ENCODE measurements at regions not wholly inside any gene's neighbourhood (a gene's known extent, or its start where the extent isn't known, plus 50 kb on each side); places are given as distances from the start of the nearest gene placed in this dataset.

DNA sequence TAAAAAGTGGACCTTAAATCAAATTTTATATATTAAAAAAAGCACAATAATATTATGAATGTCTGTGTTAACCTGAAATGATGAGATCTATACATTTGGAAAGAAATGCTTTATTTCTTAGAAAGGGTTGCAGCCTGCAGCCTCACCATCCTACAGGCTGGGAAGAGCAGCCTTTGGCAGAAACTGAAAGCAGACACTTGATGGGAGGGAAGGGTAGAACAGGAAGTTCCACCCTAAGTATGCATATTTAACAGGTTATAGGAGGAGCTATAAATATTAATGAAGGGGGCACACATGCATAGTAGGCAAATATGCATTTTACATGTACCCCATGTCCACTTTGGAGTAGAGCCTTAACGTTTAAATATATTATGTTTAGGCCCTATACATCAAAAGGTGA lies 498.0 kb downstream of the FLRT2 start:
- Histone ChIP-seq H3K9me3 (ENCODE audit: control insufficient read depth in 2 of 2, insufficient read depth in 1 of 2, low read length in 1 of 2) (no peaks in the 10 kb centered on the region), H3K36me3 (ENCODE audit: control insufficient read depth in 2 of 2, insufficient read depth in 2 of 2, low read length in 1 of 2) (no peaks in the 10 kb centered on the region), H3K27me3 (ENCODE audit: control insufficient read depth in 2 of 2, insufficient read depth in 1 of 2, low read length in 1 of 2) (no peaks in the 10 kb centered on the region), H3K27ac (ENCODE audit: low read depth in 1 of 2, low read length in 1 of 2) (no peak overlapping the region), H3K4me1 (ENCODE audit: control insufficient read depth in 2 of 2, insufficient read depth in 2 of 2, low read length in 2 of 2) (no peaks in the 10 kb centered on the region), H3K4me3 (ENCODE audit: low read length in 2 of 2) (no peak overlapping the region)
- DNase-seq (ENCODE audit: low read depth in 6 of 9, low spot score in 9 of 9) = no peak
- WGBS = 98% methylated on average over 1 of the region's 1 CpG

DNA sequence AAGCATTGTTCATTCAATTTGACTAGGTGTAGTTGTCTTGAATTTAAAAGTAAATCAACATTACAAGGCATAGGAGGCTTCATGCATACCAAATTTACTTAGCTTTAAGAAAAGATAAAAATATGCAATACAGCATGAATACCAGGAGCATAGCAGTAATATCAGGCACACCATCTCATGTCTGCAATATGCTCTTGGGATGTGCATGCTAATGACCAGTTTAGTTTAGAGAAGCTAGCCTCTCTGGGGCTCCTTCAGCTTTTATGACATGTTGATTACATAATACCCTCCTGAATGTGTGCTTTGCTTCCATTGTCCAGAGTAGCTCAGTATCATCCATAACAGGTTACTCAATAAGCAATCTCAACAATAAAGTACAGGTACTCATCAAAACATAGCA lies 497.2 kb downstream of the FLRT2 start:
- Histone ChIP-seq H3K9me3 (ENCODE audit: control insufficient read depth in 2 of 2, insufficient read depth in 1 of 2, low read length in 1 of 2) (no peaks in the 10 kb centered on the region), H3K27me3 (ENCODE audit: control insufficient read depth in 2 of 2, insufficient read depth in 1 of 2, low read length in 1 of 2) (no peaks in the 10 kb centered on the region), H3K36me3 (ENCODE audit: control insufficient read depth in 2 of 2, insufficient read depth in 2 of 2, low read length in 1 of 2) (no peaks in the 10 kb centered on the region), H3K27ac (ENCODE audit: low read depth in 1 of 2, low read length in 1 of 2) (no peak overlapping the region), H3K4me3 (ENCODE audit: low read length in 2 of 2) (no peak overlapping the region), H3K4me1 (ENCODE audit: control insufficient read depth in 2 of 2, insufficient read depth in 2 of 2, low read length in 2 of 2) (no peaks in the 10 kb centered on the region)
- DNase-seq (ENCODE audit: low read depth in 6 of 9, low spot score in 9 of 9) = no peak

DNA sequence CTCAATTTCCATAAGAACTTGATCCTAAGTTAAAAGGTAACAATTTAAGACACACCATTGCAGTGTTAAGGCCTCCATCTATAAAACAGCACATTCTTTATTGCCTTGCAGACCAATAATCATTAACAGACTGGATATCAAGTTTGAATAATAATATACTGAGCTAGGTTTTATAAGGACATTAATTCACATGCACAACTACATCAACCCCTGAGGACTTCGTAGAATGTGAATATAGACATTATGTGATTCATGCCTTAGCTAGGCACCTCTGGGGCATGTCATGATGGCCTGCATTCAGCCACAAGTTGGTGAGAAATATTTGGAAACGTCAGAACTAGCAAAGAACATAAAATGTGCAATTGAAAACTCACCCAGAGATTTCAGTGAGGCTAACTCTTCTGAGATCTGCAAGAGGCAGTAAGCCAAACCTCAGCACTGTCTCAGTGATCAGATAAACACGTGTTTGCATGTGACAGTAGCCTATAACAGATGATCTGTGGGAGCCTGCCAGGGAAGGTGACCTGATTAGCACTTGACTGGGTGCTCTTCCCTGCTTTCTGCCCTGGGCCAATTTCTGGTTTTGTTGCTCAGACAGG lies 492.2 kb downstream of the FLRT2 start:
- H3K4me3 ChIP-seq (ENCODE audit: low read length in 2 of 2) = no peak overlapping the region
- no peaks in the 10 kb centered on the region for H3K9me3 ChIP-seq (ENCODE audit: control insufficient read depth in 2 of 2, insufficient read depth in 1 of 2, low read length in 1 of 2)
- H3K27ac ChIP-seq (ENCODE audit: low read depth in 1 of 2, low read length in 1 of 2) = no peak overlapping the region
- no peaks in the 10 kb centered on the region for H3K4me1 ChIP-seq (ENCODE audit: control insufficient read depth in 2 of 2, insufficient read depth in 2 of 2, low read length in 2 of 2)
- no peaks in the 10 kb centered on the region for H3K27me3 ChIP-seq (ENCODE audit: control insufficient read depth in 2 of 2, insufficient read depth in 1 of 2, low read length in 1 of 2)
- WGBS = 82% methylated on average over 3 of the region's 3 CpGs
- H3K36me3 ChIP-seq (ENCODE audit: control insufficient read depth in 2 of 2, insufficient read depth in 2 of 2, low read length in 1 of 2) = no peaks in the 10 kb centered on the region
- no peak for DNase-seq (ENCODE audit: low read depth in 6 of 9, low spot score in 9 of 9)

DNA sequence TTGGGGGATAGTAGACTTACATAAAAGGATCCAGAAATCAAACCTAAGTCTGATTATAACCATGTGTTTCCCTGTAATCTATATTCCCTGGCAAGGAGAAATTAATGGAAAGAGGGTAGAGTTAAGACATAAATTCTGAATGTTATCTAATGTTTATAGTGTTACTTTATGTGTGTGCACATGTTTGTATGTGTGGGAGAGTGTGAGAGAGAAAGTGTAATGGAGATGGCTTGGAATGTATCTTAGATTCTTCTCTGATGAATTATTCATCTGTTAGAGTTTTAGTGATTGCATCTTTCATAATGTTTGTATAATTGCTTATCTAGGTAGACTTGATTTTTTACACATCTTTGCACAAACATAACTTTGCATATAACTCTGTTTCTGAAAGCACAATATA lies 490.9 kb downstream of the FLRT2 start:
- Histone ChIP-seq H3K27me3 (ENCODE audit: control insufficient read depth in 2 of 2, insufficient read depth in 1 of 2, low read length in 1 of 2) (no peaks in the 10 kb centered on the region), H3K4me1 (ENCODE audit: control insufficient read depth in 2 of 2, insufficient read depth in 2 of 2, low read length in 2 of 2) (no peaks in the 10 kb centered on the region), H3K36me3 (ENCODE audit: control insufficient read depth in 2 of 2, insufficient read depth in 2 of 2, low read length in 1 of 2) (no peaks in the 10 kb centered on the region)

DNA sequence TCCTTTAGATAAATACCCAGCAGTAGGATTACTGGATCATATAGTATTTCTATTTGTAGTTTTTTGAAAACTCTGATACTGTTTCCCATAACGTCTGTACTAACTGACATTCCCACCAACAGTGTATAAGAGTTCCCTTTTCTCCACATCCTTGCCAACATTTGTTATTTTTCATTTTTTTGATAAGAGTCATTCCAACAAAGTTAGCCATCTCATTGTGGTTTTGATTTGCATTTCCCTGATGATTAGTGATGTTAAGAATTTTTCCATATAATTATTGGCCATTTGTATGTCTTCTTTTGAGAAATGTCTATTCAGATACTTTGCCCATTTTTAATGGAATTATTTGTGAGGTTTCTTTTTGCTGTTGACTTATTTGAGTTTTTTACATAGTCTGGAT lies 486.0 kb downstream of the FLRT2 start:
- Histone ChIP-seq H3K36me3 (ENCODE audit: control insufficient read depth in 2 of 2, insufficient read depth in 2 of 2, low read length in 1 of 2) (no peaks in the 10 kb centered on the region), H3K27ac (ENCODE audit: low read depth in 1 of 2, low read length in 1 of 2) (no peak overlapping the region), H3K4me3 (ENCODE audit: low read length in 2 of 2) (no peak overlapping the region), H3K4me1 (ENCODE audit: control insufficient read depth in 2 of 2, insufficient read depth in 2 of 2, low read length in 2 of 2) (no peaks in the 10 kb centered on the region), H3K27me3 (ENCODE audit: control insufficient read depth in 2 of 2, insufficient read depth in 1 of 2, low read length in 1 of 2) (no peaks in the 10 kb centered on the region), H3K9me3 (ENCODE audit: control insufficient read depth in 2 of 2, insufficient read depth in 1 of 2, low read length in 1 of 2) (no peaks in the 10 kb centered on the region)
- 93% methylated on average over 1 of the region's 1 CpG for WGBS
- no peak for DNase-seq (ENCODE audit: low read depth in 6 of 9, low spot score in 9 of 9)

More for the DNA sequence above, 490.9 kb downstream of the FLRT2 start:
- Histone ChIP-seq H3K27ac (ENCODE audit: low read depth in 1 of 2, low read length in 1 of 2) (no peak overlapping the region), H3K9me3 (ENCODE audit: control insufficient read depth in 2 of 2, insufficient read depth in 1 of 2, low read length in 1 of 2) (no peaks in the 10 kb centered on the region), H3K4me3 (ENCODE audit: low read length in 2 of 2) (no peak overlapping the region)
- no peak for DNase-seq (ENCODE audit: low read depth in 6 of 9, low spot score in 9 of 9)

DNA sequence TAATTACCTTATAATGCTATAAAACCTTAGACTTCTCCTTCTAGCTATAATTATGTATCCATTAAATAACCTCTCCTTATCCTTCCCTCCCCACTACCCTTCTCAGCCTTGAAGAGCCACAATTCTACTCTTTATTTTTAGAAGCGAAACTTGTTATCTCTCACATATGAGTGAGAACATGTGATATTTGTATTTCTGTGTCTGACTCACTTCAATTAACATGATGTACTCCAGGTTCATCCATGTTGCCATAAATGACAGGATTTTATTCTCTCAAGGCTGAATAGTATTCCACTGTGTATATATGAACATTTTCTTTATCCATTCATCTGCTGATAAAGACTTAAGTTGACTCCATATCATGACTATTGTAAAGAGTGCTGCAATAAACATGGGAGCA lies 485.6 kb downstream of the FLRT2 start:
- Histone ChIP-seq H3K4me3 (ENCODE audit: low read length in 2 of 2) (no peak overlapping the region), H3K27me3 (ENCODE audit: control insufficient read depth in 2 of 2, insufficient read depth in 1 of 2, low read length in 1 of 2) (no peaks in the 10 kb centered on the region), H3K9me3 (ENCODE audit: control insufficient read depth in 2 of 2, insufficient read depth in 1 of 2, low read length in 1 of 2) (no peaks in the 10 kb centered on the region), H3K4me1 (ENCODE audit: control insufficient read depth in 2 of 2, insufficient read depth in 2 of 2, low read length in 2 of 2) (no peaks in the 10 kb centered on the region), H3K27ac (ENCODE audit: low read depth in 1 of 2, low read length in 1 of 2) (no peak overlapping the region), H3K36me3 (ENCODE audit: control insufficient read depth in 2 of 2, insufficient read depth in 2 of 2, low read length in 1 of 2) (no peaks in the 10 kb centered on the region)
- DNase-seq (ENCODE audit: low read depth in 6 of 9, low spot score in 9 of 9) = no peak
- WGBS = 97% methylated on average over 1 of the region's 1 CpG

DNA sequence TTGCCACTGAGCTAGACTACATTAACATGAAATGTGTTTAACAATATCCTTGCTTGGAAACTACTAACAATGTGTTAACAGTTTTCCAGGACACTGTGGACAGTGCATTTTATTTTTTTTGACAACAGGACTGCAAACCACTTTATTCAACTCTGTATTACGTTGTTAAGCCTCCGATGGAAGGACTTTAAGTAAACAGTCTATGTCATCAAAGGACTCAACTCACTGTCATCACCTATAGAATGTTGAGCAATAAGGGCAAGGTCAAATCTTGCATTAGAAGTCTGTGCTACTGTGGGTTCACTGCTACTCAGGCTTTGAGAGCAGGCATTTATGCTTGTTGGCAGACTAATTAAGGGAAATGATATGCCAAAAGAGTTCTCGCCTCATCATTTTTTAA lies 483.7 kb downstream of the FLRT2 start:
- Histone ChIP-seq H3K36me3 (ENCODE audit: control insufficient read depth in 2 of 2, insufficient read depth in 2 of 2, low read length in 1 of 2) (no peaks in the 10 kb centered on the region), H3K9me3 (ENCODE audit: control insufficient read depth in 2 of 2, insufficient read depth in 1 of 2, low read length in 1 of 2) (no peaks in the 10 kb centered on the region), H3K4me3 (ENCODE audit: low read length in 2 of 2) (no peak overlapping the region), H3K27ac (ENCODE audit: low read depth in 1 of 2, low read length in 1 of 2) (no peak overlapping the region), H3K4me1 (ENCODE audit: control insufficient read depth in 2 of 2, insufficient read depth in 2 of 2, low read length in 2 of 2) (no peaks in the 10 kb centered on the region), H3K27me3 (ENCODE audit: control insufficient read depth in 2 of 2, insufficient read depth in 1 of 2, low read length in 1 of 2) (no peaks in the 10 kb centered on the region)
- WGBS = 94% methylated on average over 3 of the region's 3 CpGs
- DNase-seq (ENCODE audit: low read depth in 6 of 9, low spot score in 9 of 9) = no peak

DNA sequence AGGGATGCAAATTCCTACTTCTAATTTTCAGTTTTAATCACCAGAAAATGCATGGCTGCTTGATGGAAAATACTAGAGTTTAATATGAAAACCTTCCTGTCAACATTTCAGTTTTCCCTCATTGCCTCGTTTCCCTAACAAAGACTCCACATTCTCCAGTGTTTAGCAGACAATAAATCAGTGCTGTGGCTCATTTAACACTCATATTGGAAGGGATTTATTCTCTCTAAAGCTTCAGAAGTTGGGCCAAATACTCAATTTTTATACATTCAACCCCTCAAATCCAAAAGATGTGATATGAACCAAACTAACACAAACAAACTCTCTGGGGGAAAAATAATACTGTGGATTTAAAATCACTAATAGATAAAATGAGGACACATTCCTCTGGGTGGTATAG lies 482.5 kb downstream of the FLRT2 start:
- H3K27ac ChIP-seq (ENCODE audit: low read depth in 1 of 2, low read length in 1 of 2) = no peak overlapping the region
- 90% methylated on average over 1 of the region's 1 CpG for WGBS
- H3K9me3 ChIP-seq (ENCODE audit: control insufficient read depth in 2 of 2, insufficient read depth in 1 of 2, low read length in 1 of 2) = no peaks in the 10 kb centered on the region
- no peak overlapping the region for H3K4me3 ChIP-seq (ENCODE audit: low read length in 2 of 2)
- H3K27me3 ChIP-seq (ENCODE audit: control insufficient read depth in 2 of 2, insufficient read depth in 1 of 2, low read length in 1 of 2) = no peaks in the 10 kb centered on the region
- no peaks in the 10 kb centered on the region for H3K4me1 ChIP-seq (ENCODE audit: control insufficient read depth in 2 of 2, insufficient read depth in 2 of 2, low read length in 2 of 2)
- no peak for DNase-seq (ENCODE audit: low read depth in 6 of 9, low spot score in 9 of 9)
- no peaks in the 10 kb centered on the region for H3K36me3 ChIP-seq (ENCODE audit: control insufficient read depth in 2 of 2, insufficient read depth in 2 of 2, low read length in 1 of 2)

DNA sequence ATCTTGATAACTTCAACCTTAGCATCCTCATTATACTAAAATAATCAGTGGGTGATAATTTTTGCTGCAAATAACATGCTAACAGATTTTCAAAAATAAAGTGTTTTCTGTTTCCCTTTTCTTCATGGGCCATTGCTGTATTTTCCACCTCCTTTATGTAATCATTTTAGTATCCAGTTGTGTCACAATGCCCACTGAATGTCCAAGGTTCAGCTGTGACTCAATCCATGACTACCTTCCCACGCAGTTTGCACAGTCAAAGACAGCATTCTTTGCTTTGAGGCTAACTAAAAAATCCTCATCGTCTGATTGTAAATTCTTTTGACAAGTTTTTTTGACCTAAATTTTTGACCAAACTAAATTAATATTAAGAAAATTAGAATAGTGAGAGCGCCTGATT lies 474.1 kb downstream of the FLRT2 start:
- no peak overlapping the region for H3K4me3 ChIP-seq (ENCODE audit: low read length in 2 of 2)
- no peak for DNase-seq (ENCODE audit: low read depth in 6 of 9, low spot score in 9 of 9)
- no peak overlapping the region for H3K27ac ChIP-seq (ENCODE audit: low read depth in 1 of 2, low read length in 1 of 2)
- no peaks in the 10 kb centered on the region for H3K4me1 ChIP-seq (ENCODE audit: control insufficient read depth in 2 of 2, insufficient read depth in 2 of 2, low read length in 2 of 2)
- no peaks in the 10 kb centered on the region for H3K9me3 ChIP-seq (ENCODE audit: control insufficient read depth in 2 of 2, insufficient read depth in 1 of 2, low read length in 1 of 2)
- H3K36me3 ChIP-seq (ENCODE audit: control insufficient read depth in 2 of 2, insufficient read depth in 2 of 2, low read length in 1 of 2) = no peaks in the 10 kb centered on the region
- WGBS = 97% methylated on average over 3 of the region's 3 CpGs
- H3K27me3 ChIP-seq (ENCODE audit: control insufficient read depth in 2 of 2, insufficient read depth in 1 of 2, low read length in 1 of 2) = no peaks in the 10 kb centered on the region

DNA sequence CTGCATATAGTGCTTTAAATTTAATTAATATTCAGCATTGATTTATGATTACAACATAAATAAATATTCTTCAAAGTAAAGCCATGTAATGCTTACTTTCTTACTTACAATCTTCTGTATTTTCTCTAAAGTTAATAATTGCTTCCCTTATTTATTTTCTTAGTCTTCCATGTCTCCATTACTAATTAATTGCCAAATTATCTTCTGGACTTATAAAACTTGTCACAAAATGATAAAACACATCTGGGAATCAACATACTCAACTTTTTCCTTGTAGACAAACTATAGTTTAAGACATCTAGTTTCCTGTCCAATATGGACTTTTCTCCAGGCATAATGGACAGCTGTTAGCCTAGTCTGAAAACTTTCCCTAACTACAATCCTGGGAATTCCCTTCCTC lies 466.6 kb downstream of the FLRT2 start:
- H3K4me3 ChIP-seq (ENCODE audit: low read length in 2 of 2) = no peak overlapping the region
- no peak overlapping the region for H3K27ac ChIP-seq (ENCODE audit: low read depth in 1 of 2, low read length in 1 of 2)
- no peaks in the 10 kb centered on the region for H3K27me3 ChIP-seq (ENCODE audit: control insufficient read depth in 2 of 2, insufficient read depth in 1 of 2, low read length in 1 of 2)
- no peaks in the 10 kb centered on the region for H3K36me3 ChIP-seq (ENCODE audit: control insufficient read depth in 2 of 2, insufficient read depth in 2 of 2, low read length in 1 of 2)
- no peaks in the 10 kb centered on the region for H3K9me3 ChIP-seq (ENCODE audit: control insufficient read depth in 2 of 2, insufficient read depth in 1 of 2, low read length in 1 of 2)
- no peaks in the 10 kb centered on the region for H3K4me1 ChIP-seq (ENCODE audit: control insufficient read depth in 2 of 2, insufficient read depth in 2 of 2, low read length in 2 of 2)
- no peak for DNase-seq (ENCODE audit: low read depth in 6 of 9, low spot score in 9 of 9)

Data from thymus (tissue), 11 donors.